Neuronal stem cell (in vitro differentiated cells): ENCODE measurements at regions not wholly inside any gene's neighbourhood (a gene's known extent, or its start where the extent isn't known, plus 50 kb on each side); places are given as distances from the start of the nearest gene placed in this dataset.

Experiments
- DNase-seq: peaks from one replicate; pipeline ENCODE4 v3.0.0-alpha.2; 2013; ENCODE audit warnings: low spot score
- H2AFZ ChIP-seq: one replicate; pipeline ENCODE4 v1.6.1; 2013; ENCODE audit warnings: mild to moderate bottlenecking, low read length, inconsistent platforms
- H2AK5ac ChIP-seq: 2 replicates; pipeline ENCODE4 v1.6.1; 2013; ENCODE audit warnings: low read depth, mild to moderate bottlenecking, inconsistent platforms, low read length, moderate library complexity, mixed read lengths
- H2BK120ac ChIP-seq: 2 replicates; pipeline ENCODE4 v1.6.1; 2013; ENCODE audit warnings: low read depth, mild to moderate bottlenecking, inconsistent platforms, low read length, moderate library complexity, mixed read lengths
- H2BK12ac ChIP-seq: one replicate; pipeline ENCODE4 v1.6.1; 2013; ENCODE audit warnings: low read length, inconsistent platforms
- H2BK15ac ChIP-seq: 2 replicates; pipeline ENCODE4 v1.6.1; 2013; ENCODE audit warnings: mild to moderate bottlenecking, low read length, inconsistent platforms, mixed read lengths
- H2BK5ac ChIP-seq: one replicate; pipeline ENCODE4 v1.6.1; 2013; ENCODE audit warnings: inconsistent platforms, mild to moderate bottlenecking, low read length, moderate library complexity
- H3K14ac ChIP-seq: one replicate; pipeline ENCODE4 v1.6.1; 2013; ENCODE audit warnings: low read length, inconsistent platforms
- H3K18ac ChIP-seq: 2 replicates; pipeline ENCODE4 v1.6.1; 2013; ENCODE audit warnings: low read length, inconsistent platforms
- H3K23ac ChIP-seq: 2 replicates; pipeline ENCODE4 v1.6.1; 2013; ENCODE audit warnings: low read depth, mild to moderate bottlenecking, mixed read lengths, low read length, inconsistent platforms; ENCODE audit not compliant: poor library complexity
- H3K27ac ChIP-seq: replicated peaks from 3 replicates; pipeline ENCODE4 v1.5.1; 2013; ENCODE audit warnings: low read length, inconsistent platforms
- H3K27me3 ChIP-seq, 3 experiments: 2 replicates each; pipeline ENCODE4 v1.6.1; 2013; ENCODE audit warnings: low read length in 3 of 3, mild to moderate bottlenecking in 2 of 3, inconsistent platforms in 1 of 3, low read depth in 1 of 3, mixed read lengths in 1 of 3, moderate library complexity in 1 of 3; ENCODE audit not compliant: control insufficient read depth in 3 of 3, insufficient read depth in 3 of 3
- H3K36me3 ChIP-seq, 2 donors: replicated peaks in 1 of 2; 2 replicates each; pipeline ENCODE4 v1.6.1; 2013; ENCODE audit warnings: low read length in 2 of 2; ENCODE audit not compliant: control insufficient read depth in 2 of 2, insufficient read depth in 2 of 2
- H3K4ac ChIP-seq: 2 replicates; pipeline ENCODE4 v1.6.1; 2013; ENCODE audit warnings: inconsistent platforms, mild to moderate bottlenecking, low read length, moderate library complexity
- H3K4me1 ChIP-seq, 2 donors: 1 replicate in 1 of 2; 2 replicates in 1 of 2; pipeline ENCODE4 v1.6.1; 2013; ENCODE audit warnings: low read length in 2 of 2, low read depth in 1 of 2; ENCODE audit not compliant: control insufficient read depth in 2 of 2, insufficient read depth in 1 of 2
- H3K4me2 ChIP-seq: one replicate; pipeline ENCODE4 v1.6.1; 2013; ENCODE audit warnings: mild to moderate bottlenecking, low read length, inconsistent platforms; ENCODE audit not compliant: insufficient read depth, poor library complexity, severe bottlenecking
- H3K4me3 ChIP-seq, 2 donors: 2 replicates each; pipeline ENCODE4 v1.5.1; 2013; ENCODE audit warnings: low read length in 2 of 2, mild to moderate bottlenecking in 2 of 2, inconsistent platforms in 1 of 2, moderate library complexity in 1 of 2
- H3K79me1 ChIP-seq: one replicate; pipeline ENCODE4 v1.6.1; 2013; ENCODE audit warnings: low read depth, mild to moderate bottlenecking, inconsistent platforms, low read length, moderate library complexity
- H3K9ac ChIP-seq: one replicate; pipeline ENCODE4 v1.6.1; 2013; ENCODE audit warnings: mild to moderate bottlenecking, low read depth, low read length, inconsistent platforms; ENCODE audit not compliant: poor library complexity
- H3K9me3 ChIP-seq, 2 donors: replicated peaks in 1 of 2; 2 replicates each; pipeline versions ENCODE3 to v1.6.1; 2013; ENCODE audit warnings: low read length in 2 of 2, mild to moderate bottlenecking in 2 of 2, inconsistent platforms in 1 of 2, low read depth in 1 of 2, mixed read lengths in 1 of 2, moderate library complexity in 1 of 2; ENCODE audit not compliant: control insufficient read depth in 2 of 2, insufficient read depth in 1 of 2
- H4K8ac ChIP-seq: one replicate; pipeline ENCODE4 v1.6.1; 2013; ENCODE audit warnings: low read depth, mild to moderate bottlenecking, inconsistent platforms, low read length, moderate library complexity
- H4K91ac ChIP-seq: one replicate; pipeline ENCODE4 v1.6.1; 2013; ENCODE audit warnings: low read length, low read depth, mild to moderate bottlenecking, inconsistent platforms; ENCODE audit not compliant: poor library complexity
- WGBS, 2 donors: extraction: QIAGEN DNeasy Blood & Tissue Kit; methylation state at CpG; one replicate each; pipeline ENCODE4 v1.1.7; 2013; ENCODE audit warnings: missing lambda C conversion rate in 2 of 2, mixed read lengths in 1 of 2; ENCODE audit not compliant: insufficient read length in 2 of 2, insufficient replicate concordance in 1 of 2; ENCODE audit errors: extremely low coverage in 2 of 2; 5-methylcytosine and 5-hydroxymethylcytosine counted together

GRCh38 chr2:144798034-144798433, 278.1 kb upstream of the ZEB2 start:
- no peak overlapping the region for H2BK15ac ChIP-seq
- DNase-seq, result no peak
- no peak overlapping the region for H3K18ac ChIP-seq
- no peak overlapping the region for H2BK5ac ChIP-seq
- H3K14ac ChIP-seq, result no peak overlapping the region
- no peak overlapping the region for H3K4ac ChIP-seq
- no peak overlapping the region for H4K8ac ChIP-seq
- no peak overlapping the region for H3K4me2 ChIP-seq
- H3K27me3 ChIP-seq, result no peaks in the 10 kb centered on the region
- no peak overlapping the region for H3K23ac ChIP-seq
- no peak overlapping the region for H2BK120ac ChIP-seq
- H3K9ac ChIP-seq, result no peak overlapping the region
- H2AFZ ChIP-seq, result no peak overlapping the region
- H3K79me1 ChIP-seq, result no peaks in the 10 kb centered on the region
- H3K9me3 ChIP-seq, result no peaks in the 10 kb centered on the region
- no peak overlapping the region for H4K91ac ChIP-seq
- no peak overlapping the region for H3K4me3 ChIP-seq
- no peaks in the 10 kb centered on the region for H3K36me3 ChIP-seq
- no peak overlapping the region for H2AK5ac ChIP-seq
- H3K27ac ChIP-seq, result no peak overlapping the region
- no peak overlapping the region for H2BK12ac ChIP-seq
- no CpG with 5 or more reads among the region's 2 CpGs for WGBS, 2 donors
- H3K4me1 ChIP-seq, result peaks cover 3 to 16% of the 10 kb centered on the region in 2 donors

DNA sequence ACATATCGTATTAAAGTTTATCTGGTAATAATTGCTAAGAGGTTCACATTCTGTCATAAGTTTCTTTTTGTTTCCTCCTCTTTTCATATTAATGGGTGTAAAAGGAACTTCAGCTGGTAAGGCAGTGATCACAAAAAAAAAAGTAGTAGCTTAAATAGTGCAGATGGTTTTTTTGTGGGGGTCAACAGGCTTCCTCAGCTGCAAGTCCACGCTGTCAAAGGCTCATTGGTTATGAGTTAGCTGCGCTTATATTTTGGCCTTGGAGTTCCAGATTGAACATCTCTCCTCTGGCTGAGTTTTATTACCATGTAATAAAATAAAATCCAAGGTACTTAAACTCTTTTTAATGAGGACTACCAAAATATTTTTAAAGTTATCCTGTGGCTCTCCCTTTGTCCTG, 277.0 kb upstream of the ZEB2 start:
- Histone ChIP-seq H3K36me3 (no peaks in the 10 kb centered on the region), H4K91ac (no peak overlapping the region), H2BK120ac (no peak overlapping the region), H3K4ac (no peak overlapping the region), H3K4me2 (no peak overlapping the region), H2BK15ac (no peak overlapping the region), H3K4me1 (peaks cover 3 to 9% of the 10 kb centered on the region in 2 donors), H2BK5ac (no peak overlapping the region), H3K4me3 (no peak overlapping the region), H2BK12ac (no peak overlapping the region), H3K27ac (no peak overlapping the region), H3K9me3 (no peaks in the 10 kb centered on the region), H2AFZ (peak overlapping the region; percentile 73), H3K18ac (no peak overlapping the region), H4K8ac (no peak overlapping the region), H3K23ac (no peak overlapping the region), H3K27me3 (no peaks in the 10 kb centered on the region), H3K14ac (no peak overlapping the region), H3K79me1 (no peaks in the 10 kb centered on the region), H3K9ac (no peak overlapping the region), H2AK5ac (no peak overlapping the region)
- no CpG with 5 or more reads among the region's 3 CpGs for WGBS, 2 donors
- no peak for DNase-seq

GRCh38 chr2:144796164-144796563, 276.2 kb upstream of the ZEB2 start:
- H3K36me3 ChIP-seq, result no peaks in the 10 kb centered on the region
- H3K27me3 ChIP-seq, result no peaks in the 10 kb centered on the region
- peaks cover 3 to 6% of the 10 kb centered on the region in 2 donors for H3K4me1 ChIP-seq
- H4K8ac ChIP-seq, result no peak overlapping the region
- H3K4me2 ChIP-seq, result no peak overlapping the region
- DNase-seq, result no peak
- H2BK12ac ChIP-seq, result no peak overlapping the region
- H3K79me1 ChIP-seq, result no peaks in the 10 kb centered on the region
- no peak overlapping the region for H3K23ac ChIP-seq
- no peak overlapping the region for H4K91ac ChIP-seq
- H3K4me3 ChIP-seq, result no peak overlapping the region
- H3K9me3 ChIP-seq, result no peaks in the 10 kb centered on the region
- H3K14ac ChIP-seq, result no peak overlapping the region
- no peak overlapping the region for H3K18ac ChIP-seq
- H3K4ac ChIP-seq, result no peak overlapping the region
- no peak overlapping the region for H2AK5ac ChIP-seq
- H2BK120ac ChIP-seq, result no peak overlapping the region
- H2BK15ac ChIP-seq, result no peak overlapping the region
- no peak overlapping the region for H3K9ac ChIP-seq
- H2AFZ ChIP-seq, result peak overlapping the region; percentile 73
- H3K27ac ChIP-seq, result no peak overlapping the region
- WGBS, 2 donors, result no CpG with 5 or more reads among the region's 2 CpGs
- H2BK5ac ChIP-seq, result no peak overlapping the region

- no peak overlapping the region for H3K4me3 ChIP-seq
- H3K9ac ChIP-seq, result no peak overlapping the region
- no CpG with 5 or more reads among the region's 5 CpGs for WGBS, 2 donors
- H3K27me3 ChIP-seq, result no peaks in the 10 kb centered on the region
- no peak overlapping the region for H2AK5ac ChIP-seq
- no peak for DNase-seq
- no peak overlapping the region for H2BK12ac ChIP-seq
- no peaks in the 10 kb centered on the region for H3K79me1 ChIP-seq
- peaks cover 0 to 3% of the 10 kb centered on the region in 2 donors for H3K9me3 ChIP-seq
- H4K91ac ChIP-seq, result no peak overlapping the region
- H3K4me2 ChIP-seq, result no peak overlapping the region
- no peak overlapping the region for H3K14ac ChIP-seq
- H2BK5ac ChIP-seq, result no peak overlapping the region
- H3K4ac ChIP-seq, result no peak overlapping the region
- H4K8ac ChIP-seq, result no peak overlapping the region
- H3K4me1 ChIP-seq, result no peaks in the 10 kb centered on the region
- H2BK15ac ChIP-seq, result no peak overlapping the region
- H2AFZ ChIP-seq, result no peak overlapping the region
- H3K23ac ChIP-seq, result no peak overlapping the region
- no peak overlapping the region for H3K27ac ChIP-seq
- H3K18ac ChIP-seq, result no peak overlapping the region
- H2BK120ac ChIP-seq, result no peak overlapping the region
- no peaks in the 10 kb centered on the region for H3K36me3 ChIP-seq
Observed at GRCh38 chr2:144785253-144785652, 265.3 kb upstream of the ZEB2 start.
